ENCODE measurements at regions not wholly inside any gene's neighbourhood (a gene's known extent, or its start where the extent isn't known, plus 50 kb on each side); places are given as distances from the start of the nearest gene placed in this dataset.

GRCh38 chr4:144304025-144304424, 163.5 kb upstream of the GYPA start:
- no peak for DNase-seq

- no peak for DNase-seq
These were observed 170.0 kb upstream of the GYPA start for GRCh38 chr4:144310535-144310934.

GRCh38 chr4:144313370-144313769, 172.9 kb upstream of the GYPA start:
- no peak for DNase-seq

- no peak for DNase-seq
These were observed 176.4 kb upstream of the GYPA start for GRCh38 chr4:144316869-144317268.

- DNase-seq = no peak
These were observed 178.3 kb upstream of the GYPA start for GRCh38 chr4:144318797-144319196.

- no peak for DNase-seq
These were observed 196.1 kb upstream of the GYPA start for GRCh38 chr4:144336633-144337032.

GRCh38 chr4:144338148-144338547, 197.6 kb upstream of the GYPA start:
- DNase-seq = no peak

GRCh38 chr4:144338834-144339233, 198.3 kb upstream of the GYPA start:
- DNase-seq = no peak

GRCh38 chr4:144340931-144341330, 200.4 kb upstream of the GYPA start:
- DNase-seq = no peak

GRCh38 chr4:144342949-144343760, 202.6 kb upstream of the GYPA start:
- peak; percentile 10 for DNase-seq

GRCh38 chr4:144347121-144347520, 206.6 kb upstream of the GYPA start:
- no peak for DNase-seq

- no peak for DNase-seq
These were observed 210.2 kb upstream of the GYPA start for GRCh38 chr4:144350706-144351105.

- no peak for DNase-seq
These were observed 210.8 kb upstream of the GYPA start for GRCh38 chr4:144351306-144351705.

- DNase-seq = no peak
These were observed 212.8 kb upstream of the GYPA start for GRCh38 chr4:144353292-144353691.

- peak; percentile 61 for DNase-seq
These were observed 215.6 kb upstream of the GYPA start for GRCh38 chr4:144355811-144356757.

GRCh38 chr4:144356941-144357381, 216.4 kb upstream of the GYPA start:
- DNase-seq = no peak

- no peak for DNase-seq
These were observed 217.5 kb upstream of the GYPA start for GRCh38 chr4:144357975-144358374.

- no peak for DNase-seq
These were observed 219.8 kb upstream of the GYPA start for GRCh38 chr4:144360146-144360793.

GRCh38 chr4:144362366-144362765, 221.8 kb upstream of the GYPA start:
- DNase-seq = no peak

GRCh38 chr4:144363890-144364289, 223.4 kb upstream of the GYPA start:
- DNase-seq = no peak

GRCh38 chr4:144366425-144366824, 225.9 kb upstream of the GYPA start:
- DNase-seq = no peak

GRCh38 chr4:144371485-144371884, 231.0 kb upstream of the GYPA start:
- no peak for DNase-seq

- DNase-seq = peak; percentile 9
These were observed 233.5 kb upstream of the GYPA start for GRCh38 chr4:144374065-144374464.
